Retinal pigment epithelial cell (primary cell): ENCODE measurements at regions not wholly inside any gene's neighbourhood (a gene's known extent, or its start where the extent isn't known, plus 50 kb on each side); places are given as distances from the start of the nearest gene placed in this dataset.

Source experiments
- DNase-seq: peaks from one replicate; pipeline ENCODE4 v3.0.0-alpha.2; 2010; ENCODE audit warnings: low read depth
- H3K4me3 ChIP-seq: 2 replicates; pipeline ENCODE4 v1.5.1; 2011; ENCODE audit warnings: mild to moderate bottlenecking, low read length, control low read depth, moderate library complexity
- TF ChIP-seq, protein P1 (sequence below): conservative IDR thresholded peaks from 2 replicates; pipeline ENCODE4 v1.5.1; 2011; ENCODE audit warnings: low read depth, low read length, control low read depth, inconsistent platforms

DNA sequence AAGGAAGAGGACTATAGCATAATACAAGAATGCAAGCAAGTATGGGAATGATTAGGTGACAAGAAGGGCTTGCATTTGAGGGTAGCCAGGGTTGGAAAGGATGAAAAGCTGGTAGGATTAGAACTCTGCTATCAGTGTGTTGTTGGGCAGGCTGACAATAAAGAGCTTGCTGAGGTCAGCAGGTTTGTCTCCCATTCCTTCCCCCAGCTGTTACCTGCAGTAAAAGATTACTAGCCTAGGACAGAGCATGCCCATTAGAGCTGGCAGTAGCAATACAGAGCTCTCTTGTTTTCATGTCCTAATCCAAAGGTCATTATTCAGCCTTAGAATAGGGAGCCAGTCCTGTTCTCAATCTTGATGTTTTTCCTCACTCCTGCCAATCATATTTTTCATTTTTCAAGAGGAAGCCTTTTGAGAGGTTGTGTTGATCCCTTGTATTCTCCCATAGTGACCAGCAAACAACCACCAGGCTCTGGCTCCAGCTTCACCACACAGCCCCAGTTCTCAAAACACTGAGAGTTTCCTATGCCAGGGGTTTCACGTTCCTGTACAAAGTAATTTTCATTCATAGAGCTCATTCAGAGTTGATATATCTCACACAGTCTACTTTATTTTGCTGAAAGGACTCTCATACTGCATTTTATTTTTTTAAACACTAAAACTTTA lies 71.7 kb downstream of the OR2K2 start:
- TF ChIP-seq, protein P1, sequence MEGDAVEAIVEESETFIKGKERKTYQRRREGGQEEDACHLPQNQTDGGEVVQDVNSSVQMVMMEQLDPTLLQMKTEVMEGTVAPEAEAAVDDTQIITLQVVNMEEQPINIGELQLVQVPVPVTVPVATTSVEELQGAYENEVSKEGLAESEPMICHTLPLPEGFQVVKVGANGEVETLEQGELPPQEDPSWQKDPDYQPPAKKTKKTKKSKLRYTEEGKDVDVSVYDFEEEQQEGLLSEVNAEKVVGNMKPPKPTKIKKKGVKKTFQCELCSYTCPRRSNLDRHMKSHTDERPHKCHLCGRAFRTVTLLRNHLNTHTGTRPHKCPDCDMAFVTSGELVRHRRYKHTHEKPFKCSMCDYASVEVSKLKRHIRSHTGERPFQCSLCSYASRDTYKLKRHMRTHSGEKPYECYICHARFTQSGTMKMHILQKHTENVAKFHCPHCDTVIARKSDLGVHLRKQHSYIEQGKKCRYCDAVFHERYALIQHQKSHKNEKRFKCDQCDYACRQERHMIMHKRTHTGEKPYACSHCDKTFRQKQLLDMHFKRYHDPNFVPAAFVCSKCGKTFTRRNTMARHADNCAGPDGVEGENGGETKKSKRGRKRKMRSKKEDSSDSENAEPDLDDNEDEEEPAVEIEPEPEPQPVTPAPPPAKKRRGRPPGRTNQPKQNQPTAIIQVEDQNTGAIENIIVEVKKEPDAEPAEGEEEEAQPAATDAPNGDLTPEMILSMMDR = no peak

DNA sequence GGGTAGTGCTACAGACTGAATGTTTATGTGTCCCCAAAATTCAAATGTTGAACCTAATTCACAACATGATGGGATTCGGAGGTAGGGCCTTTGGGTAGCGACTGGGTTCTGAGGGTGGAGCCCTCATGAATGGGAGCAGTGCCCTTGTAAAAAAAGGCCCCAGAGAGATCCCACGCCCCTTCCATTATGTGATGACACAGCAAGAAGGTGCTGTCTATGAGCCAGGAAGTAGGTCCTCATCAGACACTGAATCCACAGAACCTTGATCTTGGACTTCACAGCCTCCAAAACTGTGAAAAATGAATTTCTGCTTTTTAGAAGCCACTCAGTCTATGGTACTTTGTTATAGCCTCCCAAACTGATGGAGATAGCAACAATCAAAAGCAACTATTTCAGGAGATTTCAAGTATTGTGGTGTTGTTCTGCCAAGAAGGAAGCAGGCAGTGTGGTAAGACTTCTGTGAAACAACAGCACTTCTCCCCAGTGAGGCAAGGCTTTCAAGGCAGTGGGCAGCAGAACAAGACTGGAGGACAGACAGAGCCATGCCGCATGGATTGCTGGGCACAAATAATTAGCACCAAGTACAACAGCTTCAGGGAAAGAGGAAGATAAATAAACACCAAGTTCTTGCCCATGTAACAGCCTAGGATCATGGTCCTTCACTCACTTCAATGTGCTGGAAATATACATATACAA lies 76.1 kb downstream of the OR2K2 start:
- DNase-seq = no peak
- no peak overlapping the region for H3K4me3 ChIP-seq
- TF ChIP-seq, protein P1 = no peak

More for the DNA sequence above, 71.7 kb downstream of the OR2K2 start:
- DNase-seq = no peak
- H3K4me3 ChIP-seq = no peak overlapping the region

DNA sequence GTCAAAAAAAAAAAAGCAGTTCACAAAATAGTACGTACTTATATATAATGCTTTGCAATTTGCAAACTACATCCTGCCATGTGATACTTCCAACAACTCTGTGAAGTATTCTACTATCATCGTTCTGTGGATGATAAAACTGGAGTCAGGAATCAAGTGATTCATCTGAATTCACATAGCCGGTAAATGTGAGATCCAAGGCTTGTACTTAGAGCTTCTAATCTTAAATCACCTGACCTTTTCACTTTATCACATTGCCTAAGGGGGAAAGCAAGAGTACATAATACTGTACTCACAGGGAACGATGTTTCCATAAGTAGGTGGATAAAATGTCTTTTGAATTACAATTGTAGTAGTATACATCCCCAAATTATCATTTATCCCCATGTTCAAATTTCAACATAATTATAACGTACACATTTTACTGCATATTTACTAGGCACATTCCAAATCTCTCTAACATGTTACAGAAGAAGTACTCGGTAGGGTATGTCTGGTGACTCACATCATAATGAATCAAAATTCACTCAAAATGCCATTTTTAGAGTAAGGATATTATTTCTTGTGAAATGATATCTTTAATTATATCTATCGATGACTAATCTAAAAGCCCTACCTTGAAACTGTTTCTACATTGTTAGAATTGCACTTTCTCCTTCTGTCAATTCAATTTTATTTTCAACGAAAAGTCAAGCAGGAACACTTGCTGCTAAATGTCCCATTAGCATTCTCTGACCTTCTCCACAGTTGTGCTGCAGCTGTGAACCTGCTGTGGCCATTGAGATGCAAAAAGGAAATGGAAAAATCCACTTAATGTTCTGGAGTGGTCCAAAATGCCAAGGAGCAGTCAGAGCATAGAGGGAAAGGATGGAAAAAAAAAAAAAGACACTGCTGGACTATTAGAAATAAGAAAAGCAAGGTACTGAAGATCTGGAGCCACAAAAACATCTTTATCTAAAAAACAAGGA lies 78.9 kb downstream of the OR2K2 start:
- DNase-seq = no peak
- no peak overlapping the region for H3K4me3 ChIP-seq
- TF ChIP-seq, protein P1 = no peak

DNA sequence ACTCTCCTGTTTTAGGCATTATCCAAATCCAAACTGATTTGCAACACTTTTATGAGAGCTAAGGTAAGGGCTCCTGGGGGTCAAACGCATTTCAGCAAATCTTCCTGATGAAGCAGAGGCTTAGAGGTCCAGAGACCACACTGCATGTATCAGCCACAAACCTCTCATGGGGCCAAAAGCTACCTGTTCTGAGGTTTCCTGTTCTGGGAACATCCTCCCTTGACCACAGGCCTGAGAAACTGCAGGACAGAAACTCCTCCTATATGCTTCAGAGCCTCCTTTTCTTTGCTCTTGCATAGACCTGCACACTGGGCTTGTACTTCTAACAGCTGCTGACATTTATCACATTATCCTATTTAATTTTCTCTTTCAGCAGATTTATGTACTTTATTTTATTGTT lies 92.6 kb downstream of the OR2K2 start:
- DNase-seq = no peak

DNA sequence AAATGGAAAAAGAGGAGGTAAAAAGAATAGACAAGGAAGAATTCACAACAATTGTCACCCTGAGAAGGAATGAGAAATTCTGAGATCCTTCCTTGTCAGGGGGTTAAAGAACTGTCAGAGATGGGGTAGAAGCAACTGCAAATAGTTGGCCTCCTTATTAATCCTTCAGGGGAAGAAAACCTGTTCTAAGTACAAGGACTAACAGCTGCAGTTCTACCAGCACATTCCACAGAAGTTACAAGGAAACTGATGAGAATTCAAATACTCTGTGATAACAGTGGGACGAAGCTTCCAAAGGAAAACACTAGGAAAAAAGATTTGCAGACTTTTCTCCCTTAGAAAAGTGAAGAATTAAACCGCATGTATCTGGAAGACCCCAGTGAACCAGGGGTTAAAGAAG lies 93.7 kb downstream of the OR2K2 start:
- H3K4me3 ChIP-seq = no peak overlapping the region
- TF ChIP-seq, protein P1 = no peak
- no peak for DNase-seq

More for the DNA sequence above, 92.6 kb downstream of the OR2K2 start:
- H3K4me3 ChIP-seq = no peak overlapping the region
- TF ChIP-seq, protein P1 = no peak

DNA sequence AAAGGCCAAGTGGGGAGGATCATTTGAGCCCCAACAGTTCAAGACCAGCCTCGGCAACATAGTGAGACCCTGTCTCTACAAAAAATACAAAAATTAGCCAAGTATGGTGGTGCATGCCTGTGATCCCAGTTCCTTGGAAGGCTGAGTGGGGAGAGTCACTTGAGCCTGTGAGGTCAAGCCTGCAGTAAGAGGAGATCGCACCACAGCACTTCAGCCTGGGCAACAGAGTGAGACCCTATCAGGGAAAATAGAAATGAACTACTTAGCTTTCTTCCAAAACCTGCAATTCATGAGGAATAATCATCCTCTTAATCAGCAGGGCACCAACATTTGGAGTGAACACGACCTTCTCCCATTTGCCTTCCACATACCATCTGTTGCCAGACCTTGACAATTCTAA lies 96.1 kb downstream of the OR2K2 start:
- H3K4me3 ChIP-seq = no peak overlapping the region
- TF ChIP-seq, protein P1 = no peak
- no peak for DNase-seq
